H1 (cell line): ENCODE measurements at regions not wholly inside any gene's neighbourhood (a gene's known extent, or its start where the extent isn't known, plus 50 kb on each side); places are given as distances from the start of the nearest gene placed in this dataset.

Experiments
- CTCF ChIA-PET: fragments of 300-600 bp; sonication (Branson Sonifier 250); formaldehyde crosslinking; loops from one replicate; lab custom pipeline; 2021; ENCODE audit not compliant: partially characterized antibody; lab: Charles Lee
- POLR2A ChIA-PET: fragments of 300-600 bp; sonication (Branson Sonifier 250); formaldehyde crosslinking; loops from one replicate; lab custom pipeline; 2021; ENCODE audit warnings: inconsistent platforms; ENCODE audit not compliant: partially characterized antibody; lab: Charles Lee
- DNase-seq, 2 experiments: peaks; one replicate each; pipeline versions ENCODE4 v3.0.0 to v3.0.0-alpha.2; 2010 to 2022; ENCODE audit warnings: low spot score in 2 of 2, low read depth in 1 of 2, mixed read lengths in 1 of 2
- FAIRE-seq: peaks from 2 replicates; lab custom pipeline; 2011; peaks lifted over from hg19 to GRCh38; lab: Jason Lieb, UNC
- H2AFZ ChIP-seq: 2 replicates; pipeline ENCODE4 v1.8.1; 2012; ENCODE audit warnings: low read length, inconsistent platforms
- H2AK5ac ChIP-seq: 2 replicates; pipeline ENCODE4 v1.6.1; 2013; ENCODE audit warnings: low read depth, low read length
- H2BK120ac ChIP-seq: replicated peaks from 2 replicates; pipeline ENCODE3; 2013; ENCODE audit warnings: low read depth, low read length, inconsistent platforms
- H2BK12ac ChIP-seq: 2 replicates; pipeline ENCODE4 v1.6.1; 2013; ENCODE audit warnings: low read depth, low read length
- H2BK15ac ChIP-seq: 2 replicates; pipeline ENCODE4 v1.6.1; 2013; ENCODE audit warnings: low read length
- H2BK20ac ChIP-seq: 2 replicates; pipeline ENCODE4 v1.6.1; 2013; ENCODE audit warnings: low read length
- H2BK5ac ChIP-seq: 2 replicates; pipeline ENCODE4 v1.6.1; 2013; ENCODE audit warnings: low read depth, low read length
- H3K14ac ChIP-seq: 2 replicates; pipeline ENCODE4 v1.6.1; 2013; ENCODE audit warnings: inconsistent platforms; ENCODE audit not compliant: insufficient read length
- H3K18ac ChIP-seq: 2 replicates; pipeline ENCODE4 v1.6.1; 2013; ENCODE audit warnings: low read length; ENCODE audit errors: extremely low read depth
- H3K23ac ChIP-seq: 2 replicates; pipeline ENCODE4 v1.6.1; 2013; ENCODE audit warnings: inconsistent platforms; ENCODE audit not compliant: insufficient read length
- H3K23me2 ChIP-seq: 2 replicates; pipeline ENCODE4 v1.6.1; 2013; ENCODE audit warnings: low read depth, low read length
- H3K27ac ChIP-seq: 2 replicates; pipeline ENCODE4 v1.6.1; 2011; ENCODE audit warnings: low read depth, low read length, inconsistent platforms
- H3K27me3 ChIP-seq, 4 experiments: replicated peaks in 1 of 4; 1 replicate in 1 of 4; 2 replicates in 3 of 4; pipeline versions ENCODE4 v1.6.1 to v1.8.1; 2011 to 2013; ENCODE audit warnings: low read length in 3 of 4, mild to moderate bottlenecking in 3 of 4, inconsistent platforms in 2 of 4, mixed read lengths in 2 of 4, moderate library complexity in 1 of 4; ENCODE audit not compliant: control insufficient read depth in 3 of 4, insufficient read depth in 3 of 4; ENCODE audit errors: extremely low read depth in 1 of 4
- H3K36me3 ChIP-seq, 4 experiments: 2 replicates each; pipeline versions ENCODE4 v1.6.1 to v1.8.1; 2011 to 2013; ENCODE audit warnings: mild to moderate bottlenecking in 4 of 4, low read length in 3 of 4, moderate library complexity in 2 of 4, control low read depth in 1 of 4, inconsistent platforms in 1 of 4; ENCODE audit not compliant: insufficient read depth in 4 of 4, control insufficient read depth in 2 of 4
- H3K4ac ChIP-seq: replicated peaks from 2 replicates; pipeline ENCODE3; 2013; ENCODE audit warnings: low read length, low read depth, mixed read lengths, inconsistent platforms; ENCODE audit not compliant: insufficient read length
- H3K4me1 ChIP-seq, 4 experiments: replicated peaks in 1 of 4; 1 replicate in 1 of 4; 2 replicates in 3 of 4; pipeline versions ENCODE4 v1.6.1 to v1.8.1; 2011 to 2013; ENCODE audit warnings: low read length in 3 of 4, inconsistent platforms in 2 of 4, mixed read lengths in 1 of 4; ENCODE audit not compliant: insufficient read depth in 4 of 4, control insufficient read depth in 3 of 4
- H3K4me2 ChIP-seq, 2 experiments: 2 replicates each; pipeline versions ENCODE4 v1.6.1 to v1.8.1; 2011 to 2013; ENCODE audit warnings: low read depth in 2 of 2, low read length in 2 of 2, control low read depth in 1 of 2, inconsistent platforms in 1 of 2, mild to moderate bottlenecking in 1 of 2; ENCODE audit not compliant: insufficient read depth in 1 of 2
- H3K4me3 ChIP-seq, 4 experiments: fragments of 200-600, 300-600 bp in 1 of 4; sonication (generic), shearing (Covaris generic), sonication (Bioruptor Twin) in 1 of 4; 2 replicates each; pipeline versions ENCODE4 v1.5.1 to v1.8.1; 2011 to 2016; ENCODE audit warnings: low read length in 4 of 4, low read depth in 3 of 4, control low read depth in 2 of 4, inconsistent platforms in 2 of 4, mild to moderate bottlenecking in 2 of 4, mixed read lengths in 1 of 4, moderate library complexity in 1 of 4; ENCODE audit not compliant: insufficient read depth in 2 of 4; ENCODE audit errors: extremely low read depth in 1 of 4
- H3K56ac ChIP-seq: replicated peaks from 2 replicates; pipeline ENCODE3; 2013; ENCODE audit warnings: low read depth, mild to moderate bottlenecking, mixed read lengths, low read length, inconsistent platforms; ENCODE audit not compliant: insufficient read length
- H3K79me1 ChIP-seq: 2 replicates; pipeline ENCODE4 v1.6.1; 2013; ENCODE audit warnings: low read depth, low read length, control low read depth
- H3K79me2 ChIP-seq, 2 experiments: 2 replicates each; pipeline versions ENCODE4 v1.6.1 to v1.8.1; 2012 to 2013; ENCODE audit warnings: low read length in 2 of 2, mild to moderate bottlenecking in 2 of 2, inconsistent platforms in 1 of 2; ENCODE audit not compliant: insufficient read depth in 2 of 2, control insufficient read depth in 1 of 2
- H3K9ac ChIP-seq, 4 experiments: replicated peaks in 1 of 4; 1 replicate in 1 of 4; 2 replicates in 3 of 4; pipeline versions ENCODE4 v1.6.1 to v1.8.1; 2011 to 2013; ENCODE audit warnings: low read depth in 3 of 4, low read length in 3 of 4, control low read depth in 2 of 4, mild to moderate bottlenecking in 2 of 4, moderate library complexity in 2 of 4, inconsistent platforms in 1 of 4; ENCODE audit errors: extremely low read depth in 1 of 4
- H3K9me3 ChIP-seq, 2 experiments: 2 replicates each; pipeline versions ENCODE4 v1.6.1 to v1.8.1; 2012 to 2013; ENCODE audit warnings: mild to moderate bottlenecking in 2 of 2, moderate library complexity in 2 of 2, control low read depth in 1 of 2, inconsistent platforms in 1 of 2, low read depth in 1 of 2, low read length in 1 of 2, mixed read lengths in 1 of 2; ENCODE audit not compliant: insufficient read depth in 2 of 2
- H4K20me1 ChIP-seq, 2 experiments: replicated peaks in 1 of 2; 2 replicates each; pipeline versions ENCODE3 to v1.8.1; 2011 to 2013; ENCODE audit warnings: inconsistent platforms in 2 of 2, low read length in 2 of 2, mild to moderate bottlenecking in 1 of 2; ENCODE audit not compliant: insufficient read depth in 2 of 2, control insufficient read depth in 1 of 2
- H4K5ac ChIP-seq: 2 replicates; pipeline ENCODE4 v1.6.1; 2013; ENCODE audit warnings: low read length, low read depth, mixed read lengths, inconsistent platforms; ENCODE audit not compliant: insufficient read length
- H4K8ac ChIP-seq: 2 replicates; pipeline ENCODE4 v1.8.0; 2013; ENCODE audit warnings: mild to moderate bottlenecking, moderate library complexity, low read length, inconsistent platforms; ENCODE audit not compliant: insufficient read depth; ENCODE audit errors: extremely low read depth
- H4K91ac ChIP-seq: replicated peaks from 2 replicates; pipeline ENCODE3; 2013; ENCODE audit warnings: low read length, mixed read lengths, inconsistent platforms; ENCODE audit not compliant: insufficient read length
- BCL11A ChIP-seq, 2 experiments: IDR thresholded peaks; one replicate each; pipeline ENCODE4 v1.6.1; 2011; ENCODE audit warnings: low read depth in 2 of 2, low read length in 2 of 2, mild to moderate bottlenecking in 2 of 2
- FOSL1 ChIP-seq: IDR thresholded peaks from 2 replicates; pipeline ENCODE4 v1.6.1; 2011; ENCODE audit warnings: mild to moderate bottlenecking, low read depth, low read length, moderate library complexity; ENCODE audit not compliant: insufficient read depth
- HDAC6 ChIP-seq: IDR thresholded peaks from one replicate; pipeline ENCODE4 v1.7.1; 2012; ENCODE audit warnings: low read depth, mild to moderate bottlenecking, inconsistent platforms, low read length, moderate library complexity
- KDM4A ChIP-seq: IDR thresholded peaks from one replicate; pipeline ENCODE4 v1.7.1; 2012; ENCODE audit warnings: low read depth, mild to moderate bottlenecking, moderate library complexity, low read length, inconsistent platforms; ENCODE audit not compliant: severe bottlenecking
- SP2 ChIP-seq: IDR thresholded peaks from 2 replicates; pipeline ENCODE4 v1.6.1; 2012; ENCODE audit warnings: mild to moderate bottlenecking, low read length, inconsistent platforms
- TEAD4 ChIP-seq: IDR thresholded peaks from 2 replicates; pipeline ENCODE4 v1.6.1; 2012; ENCODE audit warnings: low read depth, low read length, inconsistent platforms, mixed read lengths
- YY1 ChIP-seq: IDR thresholded peaks from 2 replicates; pipeline ENCODE4 v1.6.1; 2011; ENCODE audit warnings: low read depth, mild to moderate bottlenecking, low read length
- WGBS, 2 experiments: shearing (Covaris generic) in 1 of 2; methylation state at CpG; one replicate each; pipeline versions ENCODE4 v1.1.6 to v1.1.7; 2013 to 2015; ENCODE audit warnings: low lambda C conversion rate in 2 of 2, mixed read lengths in 2 of 2, inconsistent platforms in 1 of 2, low coverage in 1 of 2, missing lambda C conversion rate in 1 of 2; ENCODE audit not compliant: insufficient replicate concordance in 2 of 2, insufficient coverage in 1 of 2, insufficient read length in 1 of 2; ENCODE audit errors: extremely low coverage in 1 of 2, missing lambda C conversion rate in 1 of 2; 5-methylcytosine and 5-hydroxymethylcytosine counted together
- TF ChIP-seq, protein P1 (sequence below): IDR thresholded peaks from 2 replicates; pipeline ENCODE4 v1.6.1; 2012; ENCODE audit warnings: low read length, inconsistent platforms

DNA sequence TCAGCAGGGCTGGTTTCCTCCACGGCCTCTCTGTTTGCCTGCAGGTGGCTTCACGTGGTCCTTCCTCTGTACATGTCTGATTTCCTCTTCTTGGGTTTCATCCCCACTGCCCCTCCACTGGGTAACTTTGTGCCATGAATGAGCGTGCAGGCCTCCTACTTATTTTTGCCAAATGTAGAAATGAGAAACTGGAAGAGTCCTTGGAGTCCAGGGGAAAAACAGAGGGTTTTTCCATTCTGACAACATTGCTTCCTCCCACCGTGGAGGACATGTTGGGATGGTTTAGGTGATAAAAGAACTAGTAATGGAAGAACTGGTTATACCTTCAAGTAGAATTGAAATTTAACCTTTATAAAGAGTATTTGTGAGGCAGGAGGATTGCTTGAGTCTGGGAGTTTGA lies 699.5 kb downstream of the QKI start:
- Histone ChIP-seq H3K4ac (no peak overlapping the region), H3K9ac (no peak overlapping the region), H3K23me2 (no peaks in the 10 kb centered on the region), H4K8ac (no peak overlapping the region), H3K14ac (no peak overlapping the region), H3K4me3 (no peak overlapping the region), H3K4me2 (no peak overlapping the region), H3K79me2 (no peaks in the 10 kb centered on the region; a peak in 1 of 4 replicates), H3K18ac (no peak overlapping the region), H3K56ac (no peak overlapping the region), H2BK5ac (no peak overlapping the region), H4K5ac (no peak overlapping the region), H3K4me1 (peaks cover 0 to 2% (median 0%) of the 10 kb centered on the region in 4 experiments; a peak in 1 of 7 replicates), H3K27ac (no peak overlapping the region), H3K36me3 (no peaks in the 10 kb centered on the region; a peak in 1 of 8 replicates), H2AK5ac (no peak overlapping the region), H3K79me1 (no peaks in the 10 kb centered on the region), H2BK120ac (no peak overlapping the region), H3K9me3 (no peaks in the 10 kb centered on the region; a peak in 1 of 4 replicates), H2AFZ (no peak overlapping the region), H2BK15ac (no peak overlapping the region), H4K20me1 (no peaks in the 10 kb centered on the region), H3K23ac (no peak overlapping the region), H2BK20ac (no peak overlapping the region), H2BK12ac (no peak overlapping the region), H3K27me3 (no peaks in the 10 kb centered on the region), H4K91ac (no peak overlapping the region)
- WGBS, 2 experiments, result 85% methylated on average over 4 of the region's 4 CpGs; no CpG with 5 or more reads in 1 of the 2 experiments
- CTCF ChIA-PET, result no interaction called here
- POLR2A ChIA-PET, result no interaction called here
- no peak for FAIRE-seq
- no peak for TF ChIP-seq BCL11A (IDR thresholded peaks at IDR 0.05; ENCODE audit: low read depth in 2 of 2, low read length in 2 of 2)
- no peak for TF ChIP-seq KDM4A
- TF ChIP-seq TEAD4, result no peak
- TF ChIP-seq, protein P1, sequence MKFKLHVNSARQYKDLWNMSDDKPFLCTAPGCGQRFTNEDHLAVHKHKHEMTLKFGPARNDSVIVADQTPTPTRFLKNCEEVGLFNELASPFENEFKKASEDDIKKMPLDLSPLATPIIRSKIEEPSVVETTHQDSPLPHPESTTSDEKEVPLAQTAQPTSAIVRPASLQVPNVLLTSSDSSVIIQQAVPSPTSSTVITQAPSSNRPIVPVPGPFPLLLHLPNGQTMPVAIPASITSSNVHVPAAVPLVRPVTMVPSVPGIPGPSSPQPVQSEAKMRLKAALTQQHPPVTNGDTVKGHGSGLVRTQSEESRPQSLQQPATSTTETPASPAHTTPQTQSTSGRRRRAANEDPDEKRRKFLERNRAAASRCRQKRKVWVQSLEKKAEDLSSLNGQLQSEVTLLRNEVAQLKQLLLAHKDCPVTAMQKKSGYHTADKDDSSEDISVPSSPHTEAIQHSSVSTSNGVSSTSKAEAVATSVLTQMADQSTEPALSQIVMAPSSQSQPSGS, result no peak
- TF ChIP-seq FOSL1, result no peak
- TF ChIP-seq YY1, result no peak
- no peak for TF ChIP-seq SP2
- TF ChIP-seq HDAC6, result no peak
- no peak for DNase-seq
